Keratinocyte (primary cell): ENCODE measurements at regions not wholly inside any gene's neighbourhood (a gene's known extent, or its start where the extent isn't known, plus 50 kb on each side); places are given as distances from the start of the nearest gene placed in this dataset.

Experiments
- EZH2 ChIP-seq: IDR thresholded peaks from one replicate; pipeline ENCODE4 v1.6.1; 2012; ENCODE audit warnings: inconsistent platforms, mild to moderate bottlenecking, low read length, moderate library complexity
- TF ChIP-seq, protein P1 (sequence below), 3 experiments: IDR thresholded peaks in 1 of 3; conservative IDR thresholded peaks in 1 of 3; optimal IDR thresholded peaks in 1 of 3; 2 replicates in 2 of 3; 3 replicates in 1 of 3; pipeline versions ENCODE3 to v1.5.1; 2011; ENCODE audit warnings: low read length in 3 of 3, mild to moderate bottlenecking in 3 of 3, moderate library complexity in 2 of 3, control low read depth in 1 of 3, inconsistent platforms in 1 of 3; ENCODE audit not compliant: insufficient read depth in 2 of 3; ENCODE audit errors: extremely low read depth in 1 of 3

DNA sequence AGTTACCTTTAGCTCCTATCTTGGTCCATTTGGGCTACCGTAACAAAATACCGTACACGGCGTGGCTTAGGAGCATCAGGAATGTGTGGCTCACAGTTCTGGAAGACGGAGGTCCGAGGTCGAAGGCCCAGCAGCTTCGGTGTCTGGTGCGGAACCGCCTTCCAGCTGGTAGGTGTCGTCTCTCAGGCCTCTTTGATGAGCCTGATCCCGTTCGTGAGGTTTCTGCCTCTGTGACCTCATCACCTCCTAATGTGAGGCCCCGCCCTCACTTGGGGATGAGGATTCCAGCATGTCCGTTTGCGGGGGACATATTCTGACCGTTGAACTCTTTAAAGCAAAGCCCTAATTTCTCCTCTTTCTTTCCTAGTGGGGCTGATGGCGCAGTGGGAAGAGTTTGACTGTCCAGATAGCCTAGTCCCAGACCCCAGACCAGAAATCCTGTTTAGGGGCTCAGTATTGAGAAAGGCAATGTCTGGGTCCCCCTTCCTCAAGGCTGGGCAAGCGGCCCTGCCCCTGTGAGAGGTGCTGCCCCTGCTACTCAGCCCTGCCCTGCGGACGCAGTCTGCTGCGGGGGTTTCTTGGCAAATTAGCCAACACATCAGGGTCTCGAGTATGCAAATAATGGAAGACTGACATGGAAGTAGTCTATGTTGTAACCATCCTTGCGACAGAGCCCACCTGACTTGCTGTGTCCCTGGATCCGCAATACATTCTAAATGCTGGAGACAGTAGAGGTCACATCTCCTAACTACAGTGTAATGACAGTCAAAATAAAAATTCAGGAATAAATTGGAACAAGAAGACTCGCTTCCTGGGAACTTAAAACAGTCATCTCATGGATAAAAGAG lies 128.0 kb downstream of the ASB1 start:
- TF ChIP-seq, protein P1, sequence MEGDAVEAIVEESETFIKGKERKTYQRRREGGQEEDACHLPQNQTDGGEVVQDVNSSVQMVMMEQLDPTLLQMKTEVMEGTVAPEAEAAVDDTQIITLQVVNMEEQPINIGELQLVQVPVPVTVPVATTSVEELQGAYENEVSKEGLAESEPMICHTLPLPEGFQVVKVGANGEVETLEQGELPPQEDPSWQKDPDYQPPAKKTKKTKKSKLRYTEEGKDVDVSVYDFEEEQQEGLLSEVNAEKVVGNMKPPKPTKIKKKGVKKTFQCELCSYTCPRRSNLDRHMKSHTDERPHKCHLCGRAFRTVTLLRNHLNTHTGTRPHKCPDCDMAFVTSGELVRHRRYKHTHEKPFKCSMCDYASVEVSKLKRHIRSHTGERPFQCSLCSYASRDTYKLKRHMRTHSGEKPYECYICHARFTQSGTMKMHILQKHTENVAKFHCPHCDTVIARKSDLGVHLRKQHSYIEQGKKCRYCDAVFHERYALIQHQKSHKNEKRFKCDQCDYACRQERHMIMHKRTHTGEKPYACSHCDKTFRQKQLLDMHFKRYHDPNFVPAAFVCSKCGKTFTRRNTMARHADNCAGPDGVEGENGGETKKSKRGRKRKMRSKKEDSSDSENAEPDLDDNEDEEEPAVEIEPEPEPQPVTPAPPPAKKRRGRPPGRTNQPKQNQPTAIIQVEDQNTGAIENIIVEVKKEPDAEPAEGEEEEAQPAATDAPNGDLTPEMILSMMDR (optimal IDR thresholded peaks at IDR 0.05 in 1 of 3, IDR thresholded peaks at IDR 0.05 in 1 of 3, conservative IDR thresholded peaks at IDR 0.05 in 1 of 3; ENCODE audit: extremely low read depth in 1 of 3, insufficient read depth in 2 of 3, low read length in 3 of 3) = no peak
- TF ChIP-seq EZH2 = no peak
